Activated CD8-positive, alpha-beta memory T cell treated with anti-CD3 and anti-CD28 coated beads for 24 hours (primary cell): ENCODE measurements at regions not wholly inside any gene's neighbourhood (a gene's known extent, or its start where the extent isn't known, plus 50 kb on each side); places are given as distances from the start of the nearest gene placed in this dataset.

Experiments
- DNase-seq: peaks from one replicate; pipeline ENCODE4 v3.0.0-alpha.2; 2020

GRCh38 chr2:15701991-15702390, 110.3 kb downstream of the DDX1 start:
- DNase-seq, result no peak

GRCh38 chr2:15702452-15702851, 110.8 kb downstream of the DDX1 start:
- DNase-seq, result no peak

GRCh38 chr2:15703365-15703869, 111.7 kb downstream of the DDX1 start:
- no peak for DNase-seq

- no peak for DNase-seq
Measured at GRCh38 chr2:15704086-15704787, 112.6 kb downstream of the DDX1 start.

GRCh38 chr2:15704788-15705115, 113.1 kb downstream of the DDX1 start:
- no peak for DNase-seq

- no peak for DNase-seq
Measured at GRCh38 chr2:15705310-15705709, 113.6 kb downstream of the DDX1 start.

- no peak for DNase-seq
Measured at GRCh38 chr2:15705839-15706386, 114.2 kb downstream of the DDX1 start.

GRCh38 chr2:15706424-15706823, 114.8 kb downstream of the DDX1 start:
- no peak for DNase-seq

GRCh38 chr2:15706986-15707632, 115.4 kb downstream of the DDX1 start:
- DNase-seq, result no peak

- DNase-seq, result no peak
Measured at GRCh38 chr2:15708161-15708560, 116.5 kb downstream of the DDX1 start.

- no peak for DNase-seq
Measured at GRCh38 chr2:15708865-15709820, 117.5 kb downstream of the DDX1 start.

- no peak for DNase-seq
Measured at GRCh38 chr2:15711126-15711860, 119.6 kb downstream of the DDX1 start.

- DNase-seq, result no peak
Measured at GRCh38 chr2:15712551-15713342, 121.1 kb downstream of the DDX1 start.

GRCh38 chr2:15713475-15713874, 121.8 kb downstream of the DDX1 start:
- no peak for DNase-seq

- DNase-seq, result no peak
Measured at GRCh38 chr2:15714002-15714401, 122.3 kb downstream of the DDX1 start.

GRCh38 chr2:15714609-15715008, 122.9 kb downstream of the DDX1 start:
- no peak for DNase-seq

GRCh38 chr2:15715596-15715995, 123.9 kb downstream of the DDX1 start:
- DNase-seq, result no peak

GRCh38 chr2:15718103-15718943, 126.7 kb downstream of the DDX1 start:
- DNase-seq, result no peak

GRCh38 chr2:15718944-15719323, 127.3 kb downstream of the DDX1 start:
- DNase-seq, result no peak

- DNase-seq, result no peak
Measured at GRCh38 chr2:15719566-15720313, 128.1 kb downstream of the DDX1 start.
